HEK293T (cell line): ENCODE measurements at regions not wholly inside any gene's neighbourhood (a gene's known extent, or its start where the extent isn't known, plus 50 kb on each side); places are given as distances from the start of the nearest gene placed in this dataset.

Experiments
- CTCF ChIA-PET: fragments of 350-600 bp; formaldehyde crosslinking; extraction: SDS; loops from one replicate; lab custom pipeline; 2021; ENCODE audit warnings: antibody characterized with exemption, inconsistent platforms; lab: Yijun Ruan, JAX
- POLR2A ChIA-PET: fragments of 350-600 bp; formaldehyde crosslinking; extraction: SDS; loops from one replicate; lab custom pipeline; 2020; ENCODE audit warnings: antibody characterized with exemption, inconsistent platforms; lab: Yijun Ruan, JAX
- DNase-seq: peaks from one replicate; pipeline ENCODE4 v3.0.0; 2012; ENCODE audit warnings: mixed read lengths; ENCODE audit errors: extremely low spot score
- ARNT ChIP-seq: fragments of 450-650 bp; IDR thresholded peaks from 2 replicates; pipeline ENCODE4 v1.6.1; 2017; ENCODE audit warnings: mild to moderate bottlenecking
- BHLHE40 ChIP-seq: fragments of 450-650 bp; IDR thresholded peaks from 2 replicates; pipeline ENCODE4 v1.6.1; 2016; ENCODE audit warnings: mild to moderate bottlenecking, moderate library complexity, borderline replicate concordance
- CTBP1 ChIP-seq: fragments of 450-650 bp; IDR thresholded peaks from 2 replicates; pipeline ENCODE4 v1.6.1; 2016; ENCODE audit warnings: borderline replicate concordance
- ELF4 ChIP-seq: fragments of 450-650 bp; IDR thresholded peaks from 2 replicates; pipeline ENCODE4 v1.6.1; 2017; ENCODE audit warnings: antibody characterized with exemption
- FOXA1 ChIP-seq: fragments of 450-650 bp; IDR thresholded peaks from 2 replicates; pipeline ENCODE4 v1.6.1; 2016; ENCODE audit warnings: mild to moderate bottlenecking
- FOXK2 ChIP-seq: fragments of 450-650 bp; IDR thresholded peaks from 2 replicates; pipeline ENCODE4 v1.6.1; 2016; ENCODE audit warnings: mild to moderate bottlenecking
- FOXM1 ChIP-seq: fragments of 450-650 bp; IDR thresholded peaks from 2 replicates; pipeline ENCODE4 v1.6.1; 2017; ENCODE audit warnings: mild to moderate bottlenecking, borderline replicate concordance
- HDGF ChIP-seq: fragments of 450-650 bp; IDR thresholded peaks from 2 replicates; pipeline ENCODE4 v1.6.1; 2017; ENCODE audit warnings: antibody characterized with exemption, borderline replicate concordance
- L3MBTL2 ChIP-seq: fragments of 450-650 bp; conservative IDR thresholded peaks from 2 replicates; pipeline ENCODE4 v1.6.1; 2016; ENCODE audit warnings: mild to moderate bottlenecking
- LEF1 ChIP-seq: fragments of 450-650 bp; IDR thresholded peaks from 2 replicates; pipeline ENCODE4 v1.6.1; 2017; ENCODE audit warnings: mild to moderate bottlenecking, borderline replicate concordance
- NFRKB ChIP-seq: fragments of 450-650 bp; IDR thresholded peaks from 2 replicates; pipeline ENCODE4 v1.6.1; 2016; ENCODE audit warnings: mild to moderate bottlenecking, moderate library complexity
- SP1 ChIP-seq: fragments of 450-650 bp; IDR thresholded peaks from 2 replicates; pipeline ENCODE4 v1.6.1; 2017
- SUZ12 ChIP-seq: fragments of 450-650 bp; IDR thresholded peaks from 2 replicates; pipeline ENCODE4 v1.6.1; 2016; ENCODE audit warnings: mild to moderate bottlenecking
- TARDBP ChIP-seq: fragments of 450-650 bp; IDR thresholded peaks from 2 replicates; pipeline ENCODE4 v1.6.1; 2016
- ZNF384 ChIP-seq: fragments of 450-650 bp; IDR thresholded peaks from 2 replicates; pipeline ENCODE4 v1.6.1; 2016
- TF ChIP-seq, protein P1 (sequence below): fragments of 450-650 bp; IDR thresholded peaks from 2 replicates; pipeline ENCODE4 v1.6.1; 2016

DNA sequence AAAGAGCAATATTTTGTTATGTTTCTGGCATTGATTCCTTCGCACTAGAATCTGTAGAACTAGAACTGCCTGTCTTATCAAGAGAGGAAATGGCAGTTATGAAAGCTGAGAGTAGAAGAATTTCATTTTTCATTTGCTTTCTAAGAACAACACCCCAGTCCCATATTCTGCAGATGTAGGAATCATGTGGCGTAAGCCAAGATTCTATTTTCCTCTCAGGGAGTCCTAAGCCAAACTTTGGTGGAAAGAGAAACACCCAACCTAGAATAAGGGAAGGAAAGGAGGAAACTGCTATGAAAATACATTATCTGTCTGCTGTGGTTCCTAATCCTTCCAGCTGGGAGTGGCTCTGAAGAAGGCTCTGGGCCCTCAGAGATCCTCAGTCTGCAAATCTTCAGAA is 1176.9 kb upstream of the C9orf72 start:
- ChIA-PET POLR2A (no interaction called here), CTCF (no interaction called here)
- no peak for DNase-seq
- TF ChIP-seq FOXA1 (no peak), BHLHE40 (no peak), FOXM1 (no peak), ELF4 (no peak), L3MBTL2 (no peak), ARNT (no peak), SUZ12 (no peak), NFRKB (no peak), HDGF (no peak), FOXK2 (no peak), ZNF384 (no peak), SP1 (no peak), TARDBP (no peak), LEF1 (no peak), CTBP1 (no peak)
- TF ChIP-seq, protein P1, sequence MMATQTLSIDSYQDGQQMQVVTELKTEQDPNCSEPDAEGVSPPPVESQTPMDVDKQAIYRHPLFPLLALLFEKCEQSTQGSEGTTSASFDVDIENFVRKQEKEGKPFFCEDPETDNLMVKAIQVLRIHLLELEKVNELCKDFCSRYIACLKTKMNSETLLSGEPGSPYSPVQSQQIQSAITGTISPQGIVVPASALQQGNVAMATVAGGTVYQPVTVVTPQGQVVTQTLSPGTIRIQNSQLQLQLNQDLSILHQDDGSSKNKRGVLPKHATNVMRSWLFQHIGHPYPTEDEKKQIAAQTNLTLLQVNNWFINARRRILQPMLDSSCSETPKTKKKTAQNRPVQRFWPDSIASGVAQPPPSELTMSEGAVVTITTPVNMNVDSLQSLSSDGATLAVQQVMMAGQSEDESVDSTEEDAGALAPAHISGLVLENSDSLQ: no peak

DNA sequence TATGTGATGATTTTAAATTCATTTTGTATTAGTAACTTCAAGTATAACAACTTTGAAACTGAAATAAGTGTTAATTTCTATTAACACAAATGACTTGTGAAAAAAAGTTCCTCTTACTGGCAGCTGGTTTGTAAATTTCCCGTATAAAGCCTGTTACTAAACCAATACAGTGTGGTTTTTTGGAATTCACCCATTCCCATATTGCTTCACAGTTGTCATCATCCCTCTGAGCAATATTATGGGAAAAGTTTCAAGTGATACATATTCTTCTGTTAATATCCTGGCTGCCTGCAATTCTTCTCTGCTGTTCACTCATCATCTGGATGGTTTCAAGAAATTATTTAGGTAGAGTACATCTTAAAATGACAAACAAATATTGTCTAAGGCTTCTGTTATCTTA is 1185.1 kb upstream of the C9orf72 start:
- TF ChIP-seq ELF4 (no peak), TARDBP (no peak), HDGF (no peak), CTBP1 (no peak), LEF1 (no peak), FOXK2 (no peak), FOXM1 (no peak), ZNF384 (no peak)
- CTCF ChIA-PET: no interaction called here
- no peak for DNase-seq
- POLR2A ChIA-PET: no interaction called here

GRCh38 chr9:28758971-28759370 is 1185.7 kb upstream of the C9orf72 start:
- CTCF ChIA-PET: no interaction called here
- no peak for TF ChIP-seq ELF4
- no peak for TF ChIP-seq SP1
- no peak for TF ChIP-seq LEF1
- TF ChIP-seq FOXM1: no peak
- TF ChIP-seq TARDBP: no peak
- TF ChIP-seq SUZ12: no peak
- no peak for TF ChIP-seq CTBP1
- DNase-seq: no peak

DNA sequence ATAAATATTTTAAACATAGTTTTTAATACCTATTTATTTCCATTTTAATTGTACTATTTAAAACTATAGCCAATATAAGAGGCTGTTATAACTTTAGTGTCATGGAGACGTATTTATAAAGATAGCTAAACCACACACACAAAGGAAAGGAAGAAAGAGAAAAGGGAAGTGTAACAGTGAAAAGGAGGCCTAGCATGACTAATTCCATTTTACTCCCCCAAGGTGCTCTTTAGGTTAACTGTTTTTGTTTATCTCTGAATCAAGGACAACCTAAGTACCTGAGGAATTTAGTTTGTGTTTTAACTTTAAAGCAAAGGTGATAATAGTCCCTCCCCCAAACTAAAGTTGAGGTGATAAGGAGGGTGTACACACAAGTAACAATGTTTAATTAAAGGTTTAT is 1188.9 kb upstream of the C9orf72 start:
- ChIA-PET POLR2A (no interaction called here), CTCF (no interaction called here)
- DNase-seq: no peak
- TF ChIP-seq FOXK2 (no peak), FOXA1 (no peak), TARDBP (no peak), BHLHE40 (no peak), HDGF (no peak), ARNT (no peak), SP1 (no peak), ZNF384 (no peak)

More at GRCh38 chr9:28758971-28759370, 1185.7 kb upstream of the C9orf72 start:
- POLR2A ChIA-PET: no interaction called here

GRCh38 chr9:28764532-28764931 is 1191.3 kb upstream of the C9orf72 start:
- DNase-seq: no peak
- ChIA-PET CTCF (no interaction called here), POLR2A (no interaction called here)
- no peak for TF ChIP-seq CTBP1
- no peak for TF ChIP-seq FOXK2
- TF ChIP-seq L3MBTL2: no peak
- TF ChIP-seq ARNT: no peak
- TF ChIP-seq SUZ12: no peak
- TF ChIP-seq HDGF: no peak
- no peak for TF ChIP-seq FOXA1
- TF ChIP-seq, protein P1: no peak
- TF ChIP-seq BHLHE40: no peak
- no peak for TF ChIP-seq SP1
- no peak for TF ChIP-seq LEF1
- no peak for TF ChIP-seq ELF4
- TF ChIP-seq TARDBP: no peak
- no peak for TF ChIP-seq ZNF384
- no peak for TF ChIP-seq NFRKB

DNA sequence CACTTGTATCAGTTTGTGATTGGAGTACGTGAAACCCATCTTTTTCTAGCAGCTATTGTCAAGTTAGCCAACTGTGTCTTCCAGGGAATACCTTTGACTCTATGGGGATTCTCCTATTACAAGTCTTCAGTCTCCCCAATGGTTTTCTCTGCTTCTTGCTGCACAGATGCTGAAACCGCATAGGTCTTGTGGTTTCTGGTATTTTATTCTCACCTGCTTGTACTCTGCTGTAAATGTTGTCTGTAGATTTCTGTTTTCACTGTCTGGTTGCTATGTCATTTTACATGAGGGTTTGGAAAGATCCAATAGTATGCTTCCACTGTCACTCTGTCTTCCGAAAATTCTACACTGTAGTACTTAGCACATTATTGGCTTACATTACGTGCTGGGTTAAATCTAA is 1196.9 kb upstream of the C9orf72 start:
- DNase-seq: no peak
- TF ChIP-seq SUZ12 (no peak), L3MBTL2 (no peak), HDGF (no peak), ELF4 (no peak), NFRKB (no peak), BHLHE40 (no peak), CTBP1 (no peak), TARDBP (no peak), ZNF384 (no peak), SP1 (no peak)
- TF ChIP-seq, protein P1: no peak
- ChIA-PET CTCF (no interaction called here), POLR2A (no interaction called here)

DNA sequence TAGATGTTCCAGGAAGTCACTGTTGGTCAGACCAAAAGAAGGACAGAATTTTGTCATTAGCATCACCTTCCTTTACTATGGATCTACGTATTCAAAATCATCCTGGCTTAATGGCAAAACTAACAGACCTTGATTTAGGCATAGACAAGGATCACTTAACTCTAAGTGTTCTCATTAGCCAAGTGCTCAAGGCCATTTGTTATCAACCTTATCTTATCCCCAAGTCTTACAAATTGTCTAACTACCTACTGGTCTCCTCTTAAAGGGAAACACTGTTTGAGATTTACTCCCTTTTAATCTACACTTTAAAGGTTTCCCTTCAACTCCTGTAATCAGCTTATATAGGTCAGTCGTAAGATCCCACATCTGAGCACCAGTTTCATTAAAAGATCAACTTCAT is 1197.5 kb upstream of the C9orf72 start:
- POLR2A ChIA-PET: no interaction called here
- TF ChIP-seq FOXA1 (no peak), BHLHE40 (no peak), FOXK2 (no peak), FOXM1 (no peak), SUZ12 (no peak), TARDBP (no peak), ZNF384 (no peak)
- TF ChIP-seq, protein P1: no peak
- CTCF ChIA-PET: no interaction called here
- no peak for DNase-seq
